WTC11 (cell line): ENCODE measurements at regions not wholly inside any gene's neighbourhood (a gene's known extent, or its start where the extent isn't known, plus 50 kb on each side); places are given as distances from the start of the nearest gene placed in this dataset.
A peak's percentile ranks its signal among the peaks of the same experiment; 100 is the strongest.

ENCODE experiments used
- ATAC-seq: fragments of 200-7000 bp; cut with Tn5 transposase; 2 replicates; pipeline ENCODE4 v1.10.0; 2021; ENCODE audit warnings: mild to moderate bottlenecking, moderate library complexity
- CTCF ChIA-PET: fragments of 300-600 bp; sonication (Branson Sonifier 250); formaldehyde crosslinking; loops from one replicate; lab custom pipeline; 2021; ENCODE audit warnings: antibody characterized with exemption; lab: Charles Lee
- POLR2A ChIA-PET: fragments of 350-600 bp; sonication (Branson Sonifier 250); formaldehyde crosslinking; loops from one replicate; lab custom pipeline; 2021; ENCODE audit warnings: antibody characterized with exemption; lab: Charles Lee
- DNase-seq: peaks from one replicate; pipeline ENCODE4 v3.0.0; 2021; ENCODE audit warnings: low spot score
- H3K27ac Mint-ChIP-seq: 2 replicates; pipeline ENCODE4 v1.8.0; 2021; ENCODE audit warnings: mixed read lengths
- H3K27me3 Mint-ChIP-seq: 2 replicates; pipeline ENCODE4 v1.8.0; 2021; ENCODE audit warnings: low read depth, mild to moderate bottlenecking, moderate library complexity, mixed read lengths
- H3K36me3 Mint-ChIP-seq: 2 replicates; pipeline ENCODE4 v1.8.0; 2021; ENCODE audit warnings: mixed read lengths
- H3K4me1 Mint-ChIP-seq: 2 replicates; pipeline ENCODE4 v1.8.0; 2022; ENCODE audit warnings: mixed read lengths
- H3K4me3 Mint-ChIP-seq: 2 replicates; pipeline ENCODE4 v1.8.0; 2021; ENCODE audit warnings: mild to moderate bottlenecking, moderate library complexity, mixed read lengths
- H3K9me3 Mint-ChIP-seq: 2 replicates; pipeline ENCODE4 v1.8.0; 2021; ENCODE audit warnings: mixed read lengths
- FOXP4 ChIP-seq: sonication (generic); formaldehyde crosslinking; IDR thresholded peaks from 2 replicates; pipeline ENCODE4 v1.8.0; 2022; ENCODE audit warnings: mild to moderate bottlenecking, missing genetic modification reagents
- JAZF1 ChIP-seq: fragments of 250-450 bp; sonication (Bioruptor Pico); IDR thresholded peaks from 2 replicates; pipeline ENCODE4 v1.9.0; 2021; ENCODE audit warnings: moderate library complexity, mild to moderate bottlenecking, inconsistent platforms
- NFYB ChIP-seq: sonication (generic); formaldehyde crosslinking; conservative IDR thresholded peaks from 2 replicates; pipeline ENCODE4 v1.8.0; 2022; ENCODE audit warnings: low read depth, missing genetic modification reagents
- SOX15 ChIP-seq: fragments of 250-450 bp; sonication (Bioruptor Pico); IDR thresholded peaks from 2 replicates; pipeline ENCODE4 v1.9.0; 2021; ENCODE audit warnings: mild to moderate bottlenecking
- STAT6 ChIP-seq: sonication (generic); formaldehyde crosslinking; conservative IDR thresholded peaks from 2 replicates; pipeline ENCODE4 v1.8.1; 2023; ENCODE audit warnings: mild to moderate bottlenecking, low read depth, missing genetic modification reagents, moderate library complexity
- ZNF232 ChIP-seq: sonication (generic); formaldehyde crosslinking; IDR thresholded peaks from 2 replicates; pipeline ENCODE4 v1.8.0; 2022; ENCODE audit warnings: mild to moderate bottlenecking, missing genetic modification reagents
- TF ChIP-seq, protein P1 (sequence below): sonication (generic); formaldehyde crosslinking; IDR thresholded peaks from 2 replicates; pipeline ENCODE4 v1.8.1; 2022; ENCODE audit warnings: low read depth, missing genetic modification reagents, borderline replicate concordance
- TF ChIP-seq, protein P2 (sequence below): fragments of 250-450 bp; sonication (Bioruptor Pico); IDR thresholded peaks from 2 replicates; pipeline ENCODE4 v2.1.2; 2022; ENCODE audit warnings: mild to moderate bottlenecking, moderate library complexity
- TF ChIP-seq, protein P3 (sequence below): sonication (generic); formaldehyde crosslinking; IDR thresholded peaks from 2 replicates; pipeline ENCODE4 v1.8.0; 2023; ENCODE audit warnings: missing genetic modification reagents, mild to moderate bottlenecking, borderline replicate concordance
- TF ChIP-seq, protein P4 (sequence below): fragments of 200-600 bp; IDR thresholded peaks from 2 replicates; pipeline ENCODE4 v1.8.0; 2022; ENCODE audit warnings: antibody characterized with exemption

- ChIA-PET CTCF (no interaction called here), POLR2A (no interaction called here)
- Mint-ChIP-seq H3K4me1 (peaks cover 8% of the 10 kb centered on the region; the same call in 1 of the 2 replicates), H3K9me3 (peaks cover 3% of the 10 kb centered on the region; the same call in 1 of the 2 replicates), H3K4me3 (no peak overlapping the region), H3K27me3 (peaks cover 3% of the 10 kb centered on the region; the same call in 1 of the 2 replicates), H3K27ac (no peak overlapping the region), H3K36me3 (no peaks in the 10 kb centered on the region)
- ATAC-seq (no peak), DNase-seq (no peak)
- TF ChIP-seq, protein P1, sequence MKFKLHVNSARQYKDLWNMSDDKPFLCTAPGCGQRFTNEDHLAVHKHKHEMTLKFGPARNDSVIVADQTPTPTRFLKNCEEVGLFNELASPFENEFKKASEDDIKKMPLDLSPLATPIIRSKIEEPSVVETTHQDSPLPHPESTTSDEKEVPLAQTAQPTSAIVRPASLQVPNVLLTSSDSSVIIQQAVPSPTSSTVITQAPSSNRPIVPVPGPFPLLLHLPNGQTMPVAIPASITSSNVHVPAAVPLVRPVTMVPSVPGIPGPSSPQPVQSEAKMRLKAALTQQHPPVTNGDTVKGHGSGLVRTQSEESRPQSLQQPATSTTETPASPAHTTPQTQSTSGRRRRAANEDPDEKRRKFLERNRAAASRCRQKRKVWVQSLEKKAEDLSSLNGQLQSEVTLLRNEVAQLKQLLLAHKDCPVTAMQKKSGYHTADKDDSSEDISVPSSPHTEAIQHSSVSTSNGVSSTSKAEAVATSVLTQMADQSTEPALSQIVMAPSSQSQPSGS: no peak
- TF ChIP-seq, protein P2, sequence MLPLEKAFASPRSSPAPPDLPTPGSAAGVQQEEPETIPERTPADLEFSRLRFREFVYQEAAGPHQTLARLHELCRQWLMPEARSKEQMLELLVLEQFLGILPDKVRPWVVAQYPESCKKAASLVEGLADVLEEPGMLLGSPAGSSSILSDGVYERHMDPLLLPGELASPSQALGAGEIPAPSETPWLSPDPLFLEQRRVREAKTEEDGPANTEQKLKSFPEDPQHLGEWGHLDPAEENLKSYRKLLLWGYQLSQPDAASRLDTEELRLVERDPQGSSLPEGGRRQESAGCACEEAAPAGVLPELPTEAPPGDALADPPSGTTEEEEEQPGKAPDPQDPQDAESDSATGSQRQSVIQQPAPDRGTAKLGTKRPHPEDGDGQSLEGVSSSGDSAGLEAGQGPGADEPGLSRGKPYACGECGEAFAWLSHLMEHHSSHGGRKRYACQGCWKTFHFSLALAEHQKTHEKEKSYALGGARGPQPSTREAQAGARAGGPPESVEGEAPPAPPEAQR (CRISPR knock-in tag): 0 out of 2 replicates have a peak, but pooled peaks have one; percentile 67
- no peak for TF ChIP-seq NFYB
- TF ChIP-seq STAT6 (CRISPR knock-in tag): no peak
- TF ChIP-seq SOX15 (CRISPR knock-in tag): no peak
- TF ChIP-seq JAZF1: no peak
These were observed 143.3 kb upstream of the SLCO3A1 start for GRCh38 chr15:91710080-91710698.

DNA sequence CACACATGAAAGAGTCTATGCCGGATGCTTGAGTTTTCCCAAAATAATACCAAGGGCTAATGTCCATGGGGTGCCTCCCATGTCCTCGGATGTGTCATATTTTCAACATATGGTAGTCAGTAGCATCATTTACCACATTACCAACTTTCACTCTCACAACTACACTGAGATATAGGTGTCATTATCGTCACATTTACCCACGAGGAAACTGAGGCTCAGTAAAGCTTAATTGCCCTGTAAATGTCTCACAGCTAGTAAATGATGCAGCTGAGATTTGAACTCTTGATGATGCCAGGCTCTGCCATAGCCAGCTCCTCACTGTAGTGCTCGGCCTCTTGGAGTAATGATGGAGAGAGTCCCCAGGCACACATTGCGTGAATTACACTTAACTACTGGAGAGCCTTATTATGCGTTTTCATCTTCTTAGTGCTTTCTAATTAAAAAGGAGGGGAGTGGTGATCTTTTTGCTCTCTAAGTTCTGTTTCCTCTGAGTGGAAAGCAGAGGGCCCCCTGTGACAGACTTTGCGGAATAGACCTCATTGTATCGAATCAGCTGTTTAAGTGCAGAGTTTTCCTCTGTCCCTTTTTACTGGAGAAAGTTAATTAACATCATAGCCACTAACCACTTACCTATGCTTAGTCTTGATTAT lies 142.0 kb upstream of the SLCO3A1 start:
- Mint-ChIP-seq H3K27ac (no peak overlapping the region), H3K4me1 (peaks cover 8% of the 10 kb centered on the region; the same call in 1 of the 2 replicates), H3K4me3 (no peak overlapping the region), H3K27me3 (peaks cover 3% of the 10 kb centered on the region; the same call in 1 of the 2 replicates), H3K9me3 (peaks cover 3% of the 10 kb centered on the region; the same call in 1 of the 2 replicates), H3K36me3 (no peaks in the 10 kb centered on the region)
- TF ChIP-seq, protein P3, sequence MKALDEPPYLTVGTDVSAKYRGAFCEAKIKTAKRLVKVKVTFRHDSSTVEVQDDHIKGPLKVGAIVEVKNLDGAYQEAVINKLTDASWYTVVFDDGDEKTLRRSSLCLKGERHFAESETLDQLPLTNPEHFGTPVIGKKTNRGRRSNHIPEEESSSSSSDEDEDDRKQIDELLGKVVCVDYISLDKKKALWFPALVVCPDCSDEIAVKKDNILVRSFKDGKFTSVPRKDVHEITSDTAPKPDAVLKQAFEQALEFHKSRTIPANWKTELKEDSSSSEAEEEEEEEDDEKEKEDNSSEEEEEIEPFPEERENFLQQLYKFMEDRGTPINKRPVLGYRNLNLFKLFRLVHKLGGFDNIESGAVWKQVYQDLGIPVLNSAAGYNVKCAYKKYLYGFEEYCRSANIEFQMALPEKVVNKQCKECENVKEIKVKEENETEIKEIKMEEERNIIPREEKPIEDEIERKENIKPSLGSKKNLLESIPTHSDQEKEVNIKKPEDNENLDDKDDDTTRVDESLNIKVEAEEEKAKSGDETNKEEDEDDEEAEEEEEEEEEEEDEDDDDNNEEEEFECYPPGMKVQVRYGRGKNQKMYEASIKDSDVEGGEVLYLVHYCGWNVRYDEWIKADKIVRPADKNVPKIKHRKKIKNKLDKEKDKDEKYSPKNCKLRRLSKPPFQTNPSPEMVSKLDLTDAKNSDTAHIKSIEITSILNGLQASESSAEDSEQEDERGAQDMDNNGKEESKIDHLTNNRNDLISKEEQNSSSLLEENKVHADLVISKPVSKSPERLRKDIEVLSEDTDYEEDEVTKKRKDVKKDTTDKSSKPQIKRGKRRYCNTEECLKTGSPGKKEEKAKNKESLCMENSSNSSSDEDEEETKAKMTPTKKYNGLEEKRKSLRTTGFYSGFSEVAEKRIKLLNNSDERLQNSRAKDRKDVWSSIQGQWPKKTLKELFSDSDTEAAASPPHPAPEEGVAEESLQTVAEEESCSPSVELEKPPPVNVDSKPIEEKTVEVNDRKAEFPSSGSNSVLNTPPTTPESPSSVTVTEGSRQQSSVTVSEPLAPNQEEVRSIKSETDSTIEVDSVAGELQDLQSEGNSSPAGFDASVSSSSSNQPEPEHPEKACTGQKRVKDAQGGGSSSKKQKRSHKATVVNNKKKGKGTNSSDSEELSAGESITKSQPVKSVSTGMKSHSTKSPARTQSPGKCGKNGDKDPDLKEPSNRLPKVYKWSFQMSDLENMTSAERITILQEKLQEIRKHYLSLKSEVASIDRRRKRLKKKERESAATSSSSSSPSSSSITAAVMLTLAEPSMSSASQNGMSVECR: no peak
- TF ChIP-seq, protein P1: no peak
- TF ChIP-seq ZNF232 (CRISPR knock-in tag) (no peak), STAT6 (CRISPR knock-in tag) (no peak), FOXP4 (CRISPR knock-in tag) (no peak)
- TF ChIP-seq, protein P4, sequence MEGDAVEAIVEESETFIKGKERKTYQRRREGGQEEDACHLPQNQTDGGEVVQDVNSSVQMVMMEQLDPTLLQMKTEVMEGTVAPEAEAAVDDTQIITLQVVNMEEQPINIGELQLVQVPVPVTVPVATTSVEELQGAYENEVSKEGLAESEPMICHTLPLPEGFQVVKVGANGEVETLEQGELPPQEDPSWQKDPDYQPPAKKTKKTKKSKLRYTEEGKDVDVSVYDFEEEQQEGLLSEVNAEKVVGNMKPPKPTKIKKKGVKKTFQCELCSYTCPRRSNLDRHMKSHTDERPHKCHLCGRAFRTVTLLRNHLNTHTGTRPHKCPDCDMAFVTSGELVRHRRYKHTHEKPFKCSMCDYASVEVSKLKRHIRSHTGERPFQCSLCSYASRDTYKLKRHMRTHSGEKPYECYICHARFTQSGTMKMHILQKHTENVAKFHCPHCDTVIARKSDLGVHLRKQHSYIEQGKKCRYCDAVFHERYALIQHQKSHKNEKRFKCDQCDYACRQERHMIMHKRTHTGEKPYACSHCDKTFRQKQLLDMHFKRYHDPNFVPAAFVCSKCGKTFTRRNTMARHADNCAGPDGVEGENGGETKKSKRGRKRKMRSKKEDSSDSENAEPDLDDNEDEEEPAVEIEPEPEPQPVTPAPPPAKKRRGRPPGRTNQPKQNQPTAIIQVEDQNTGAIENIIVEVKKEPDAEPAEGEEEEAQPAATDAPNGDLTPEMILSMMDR: no peak
- ATAC-seq (no peak), DNase-seq (no peak)
- POLR2A ChIA-PET: no interaction called here
- CTCF ChIA-PET: no interaction called here
